HG03354 (cell line): ENCODE measurements at regions not wholly inside any gene's neighbourhood (a gene's known extent, or its start where the extent isn't known, plus 50 kb on each side); places are given as distances from the start of the nearest gene placed in this dataset.

Experiments used
- ATAC-seq: cut with Tn5 transposase; IDR thresholded peaks from one replicate; pipeline ENCODE4 v1.9.1; 2021; ENCODE audit warnings: mild to moderate bottlenecking; ENCODE audit not compliant: unreplicated experiment, poor library complexity, severe bottlenecking

GRCh38 chr12:127241072-127241817 is 1025.7 kb upstream of the TMEM132C start:
- ATAC-seq = no peak

GRCh38 chr12:127245009-127245408 is 1022.0 kb upstream of the TMEM132C start:
- no peak for ATAC-seq

- ATAC-seq = no peak
Observed at GRCh38 chr12:127245437-127245836, 1021.5 kb upstream of the TMEM132C start.

- ATAC-seq = no peak
Observed at GRCh38 chr12:127247937-127248336, 1019.0 kb upstream of the TMEM132C start.

GRCh38 chr12:127249428-127249827 is 1017.5 kb upstream of the TMEM132C start:
- no peak for ATAC-seq

- no peak for ATAC-seq
Observed at GRCh38 chr12:127253797-127254327, 1013.1 kb upstream of the TMEM132C start.

GRCh38 chr12:127254420-127254955 is 1012.5 kb upstream of the TMEM132C start:
- no peak for ATAC-seq

- no peak for ATAC-seq
Observed at GRCh38 chr12:127257366-127257935, 1009.5 kb upstream of the TMEM132C start.

GRCh38 chr12:127260531-127260930 is 1006.4 kb upstream of the TMEM132C start:
- no peak for ATAC-seq

GRCh38 chr12:127260999-127261398 is 1006.0 kb upstream of the TMEM132C start:
- no peak for ATAC-seq

GRCh38 chr12:127262615-127263014 is 1004.4 kb upstream of the TMEM132C start:
- ATAC-seq = no peak

- ATAC-seq = no peak
Observed at GRCh38 chr12:127263621-127264020, 1003.3 kb upstream of the TMEM132C start.

GRCh38 chr12:127267128-127267527 is 999.8 kb upstream of the TMEM132C start:
- ATAC-seq = no peak

- no peak for ATAC-seq
Observed at GRCh38 chr12:127268213-127268612, 998.8 kb upstream of the TMEM132C start.

- no peak for ATAC-seq
Observed at GRCh38 chr12:127268706-127269425, 998.1 kb upstream of the TMEM132C start.

GRCh38 chr12:127270193-127270592 is 996.8 kb upstream of the TMEM132C start:
- ATAC-seq = no peak

- no peak for ATAC-seq
Observed at GRCh38 chr12:127271776-127272175, 995.2 kb upstream of the TMEM132C start.

- ATAC-seq = no peak
Observed at GRCh38 chr12:127272864-127273263, 994.1 kb upstream of the TMEM132C start.

GRCh38 chr12:127273626-127274025 is 993.3 kb upstream of the TMEM132C start:
- ATAC-seq = no peak

- no peak for ATAC-seq
Observed at GRCh38 chr12:127275416-127275815, 991.6 kb upstream of the TMEM132C start.
